ENCODE measurements at regions not wholly inside any gene's neighbourhood (a gene's known extent, or its start where the extent isn't known, plus 50 kb on each side); places are given as distances from the start of the nearest gene placed in this dataset.
"Not testable (repeated sequence)": the region's sequence is repeated elsewhere in the genome, so short reads cannot be mapped to it uniquely, and the experiment has no call there.

GRCh38 chr3:110381992-110382391, 689.6 kb upstream of the NECTIN3 start:
- DNase-seq (ENCODE audit: low read depth in 1 of 2, low spot score in 1 of 2) = no peak

GRCh38 chr3:110383356-110383755, 688.3 kb upstream of the NECTIN3 start:
- no peak for DNase-seq (ENCODE audit: low read depth in 1 of 2, low spot score in 1 of 2)

- no peak for DNase-seq (ENCODE audit: low read depth in 1 of 2, low spot score in 1 of 2)
Observed at GRCh38 chr3:110384601-110385000, 687.0 kb upstream of the NECTIN3 start.

- no peak for DNase-seq (ENCODE audit: low read depth in 1 of 2, low spot score in 1 of 2)
Observed at GRCh38 chr3:110389005-110389404, 682.6 kb upstream of the NECTIN3 start.

GRCh38 chr3:110390372-110390771, 681.2 kb upstream of the NECTIN3 start:
- no peak for DNase-seq (ENCODE audit: low read depth in 1 of 2, low spot score in 1 of 2)

GRCh38 chr3:110391042-110391441, 680.6 kb upstream of the NECTIN3 start:
- no peak for DNase-seq (ENCODE audit: low read depth in 1 of 2, low spot score in 1 of 2)

GRCh38 chr3:110391640-110392395, 679.8 kb upstream of the NECTIN3 start:
- no peak for DNase-seq (ENCODE audit: low read depth in 1 of 2, low spot score in 1 of 2)

GRCh38 chr3:110393941-110394340, 677.7 kb upstream of the NECTIN3 start:
- no peak for DNase-seq (ENCODE audit: low read depth in 1 of 2, low spot score in 1 of 2)

- DNase-seq (ENCODE audit: low read depth in 1 of 2, low spot score in 1 of 2) = no peak
Observed at GRCh38 chr3:110397115-110397514, 674.5 kb upstream of the NECTIN3 start.

- no peak for DNase-seq (ENCODE audit: low read depth in 1 of 2, low spot score in 1 of 2)
Observed at GRCh38 chr3:110400315-110400714, 671.3 kb upstream of the NECTIN3 start.

- DNase-seq (ENCODE audit: low read depth in 1 of 2, low spot score in 1 of 2) = no peak
Observed at GRCh38 chr3:110405830-110406585, 665.6 kb upstream of the NECTIN3 start.

- DNase-seq (ENCODE audit: low read depth in 1 of 2, low spot score in 1 of 2) = no peak
Observed at GRCh38 chr3:110413266-110413665, 658.4 kb upstream of the NECTIN3 start.

- no peak for DNase-seq (ENCODE audit: low read depth in 1 of 2, low spot score in 1 of 2)
Observed at GRCh38 chr3:110413807-110414748, 657.5 kb upstream of the NECTIN3 start.

- no peak for DNase-seq (ENCODE audit: low read depth in 1 of 2, low spot score in 1 of 2)
Observed at GRCh38 chr3:110414855-110415254, 656.8 kb upstream of the NECTIN3 start.

- DNase-seq (ENCODE audit: low read depth in 1 of 2, low spot score in 1 of 2) = no peak
Observed at GRCh38 chr3:110419096-110419495, 652.5 kb upstream of the NECTIN3 start.

GRCh38 chr3:110419601-110420000, 652.0 kb upstream of the NECTIN3 start:
- DNase-seq (ENCODE audit: low read depth in 1 of 2, low spot score in 1 of 2) = no peak

- DNase-seq (ENCODE audit: low read depth in 1 of 2, low spot score in 1 of 2) = no peak
Observed at GRCh38 chr3:110420158-110420641, 651.4 kb upstream of the NECTIN3 start.

- no peak for DNase-seq (ENCODE audit: low read depth in 1 of 2, low spot score in 1 of 2)
Observed at GRCh38 chr3:110423276-110423675, 648.3 kb upstream of the NECTIN3 start.

- no peak for DNase-seq (ENCODE audit: low read depth in 1 of 2, low spot score in 1 of 2)
Observed at GRCh38 chr3:110430146-110430545, 641.5 kb upstream of the NECTIN3 start.

- DNase-seq (ENCODE audit: low read depth in 1 of 2, low spot score in 1 of 2) = no peak
Observed at GRCh38 chr3:110436209-110436608, 635.4 kb upstream of the NECTIN3 start.

- not testable (repeated sequence) for DNase-seq (ENCODE audit: low read depth in 1 of 2, low spot score in 1 of 2)
Observed at GRCh38 chr3:110440066-110440653, 631.5 kb upstream of the NECTIN3 start.

All from activated CD4-positive, alpha-beta T cell treated with anti-CD3 and anti-CD28 coated beads, Interleukin-2, amount 50 U/mL, for 24 hours (primary cell).